ENCODE measurements at regions not wholly inside any gene's neighbourhood (a gene's known extent, or its start where the extent isn't known, plus 50 kb on each side); places are given as distances from the start of the nearest gene placed in this dataset.
"Not testable (repeated sequence)": the region's sequence is repeated elsewhere in the genome, so short reads cannot be mapped to it uniquely, and the experiment has no call there.

- DNase-seq (ENCODE audit: low read depth): no peak
Measured at GRCh38 chr12:131274061-131274460, 320.4 kb downstream of the ADGRD1 start.

- DNase-seq (ENCODE audit: low read depth): no peak
Measured at GRCh38 chr12:131274906-131275305, 321.2 kb downstream of the ADGRD1 start.

- no peak for DNase-seq (ENCODE audit: low read depth)
Measured at GRCh38 chr12:131275824-131276223, 322.1 kb downstream of the ADGRD1 start.

DNA sequence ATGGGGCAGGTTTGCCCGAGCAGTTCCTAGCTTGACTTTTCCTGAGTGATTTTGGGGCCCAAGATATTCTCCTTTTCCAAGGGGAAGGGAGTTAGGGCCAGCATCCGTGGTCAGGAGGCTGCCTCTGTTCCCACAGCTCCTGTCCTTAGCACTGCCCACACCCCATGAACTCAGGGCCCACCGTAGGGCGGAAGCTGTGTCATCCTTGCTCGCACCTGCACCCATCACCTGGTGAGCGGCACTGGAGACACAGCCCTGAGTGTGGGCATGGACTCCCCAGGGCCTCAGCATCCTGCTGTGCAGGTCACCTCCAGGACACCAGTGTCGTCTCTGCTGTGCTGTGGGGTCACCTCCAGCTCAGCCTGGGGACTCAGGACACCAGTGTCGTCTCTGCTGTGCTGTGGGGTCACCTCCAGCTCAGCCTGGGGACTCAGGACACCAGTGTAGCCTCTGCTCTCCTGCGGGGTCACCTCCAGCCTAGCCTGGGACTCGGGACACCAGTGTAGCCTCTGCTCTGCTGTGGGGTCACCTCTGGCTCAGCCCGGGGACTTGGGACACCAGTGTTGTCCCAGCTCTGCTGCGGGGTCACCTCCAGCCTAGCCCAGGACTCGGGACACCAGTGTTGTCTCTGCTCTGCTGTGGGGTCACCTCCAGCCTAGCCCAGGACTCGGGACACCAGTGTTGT lies 322.9 kb downstream of the ADGRD1 start:
- DNase-seq (ENCODE audit: low read depth): no peak

- DNase-seq (ENCODE audit: low read depth): not testable (repeated sequence)
Measured at GRCh38 chr12:131277186-131278091, 323.7 kb downstream of the ADGRD1 start.

DNA sequence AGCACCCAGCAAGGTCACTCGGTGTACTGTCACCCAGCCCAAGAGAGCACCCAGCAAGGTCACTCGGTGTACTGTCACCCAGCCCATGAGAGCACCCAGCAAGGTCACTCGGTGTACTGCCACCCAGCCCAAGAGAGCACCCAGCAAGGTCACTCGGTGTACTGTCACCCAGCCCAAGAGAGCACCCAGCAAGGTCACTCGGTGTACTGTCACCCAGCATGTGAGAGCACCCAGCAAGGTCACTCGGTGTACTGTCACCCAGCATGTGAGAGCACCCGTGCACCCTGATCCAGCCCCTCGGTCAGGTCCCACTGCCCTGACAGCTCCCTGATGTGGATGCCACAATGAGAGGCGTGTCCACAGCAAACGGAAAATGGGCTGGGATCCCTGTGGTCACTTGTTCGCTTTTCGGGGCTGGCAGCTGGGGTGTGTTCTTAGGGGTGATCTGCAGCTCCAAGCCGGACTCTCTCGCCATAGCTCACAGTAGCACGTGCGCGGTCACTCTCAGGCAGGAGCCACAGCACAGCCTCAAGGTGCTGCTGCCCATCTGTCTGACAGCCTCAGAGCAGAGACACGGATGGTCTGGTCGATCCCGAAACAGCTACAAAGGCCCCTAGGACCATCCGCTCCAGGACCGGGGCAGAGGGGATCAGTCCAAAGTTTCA lies 324.9 kb downstream of the ADGRD1 start:
- not testable (repeated sequence) for DNase-seq (ENCODE audit: low read depth)

DNA sequence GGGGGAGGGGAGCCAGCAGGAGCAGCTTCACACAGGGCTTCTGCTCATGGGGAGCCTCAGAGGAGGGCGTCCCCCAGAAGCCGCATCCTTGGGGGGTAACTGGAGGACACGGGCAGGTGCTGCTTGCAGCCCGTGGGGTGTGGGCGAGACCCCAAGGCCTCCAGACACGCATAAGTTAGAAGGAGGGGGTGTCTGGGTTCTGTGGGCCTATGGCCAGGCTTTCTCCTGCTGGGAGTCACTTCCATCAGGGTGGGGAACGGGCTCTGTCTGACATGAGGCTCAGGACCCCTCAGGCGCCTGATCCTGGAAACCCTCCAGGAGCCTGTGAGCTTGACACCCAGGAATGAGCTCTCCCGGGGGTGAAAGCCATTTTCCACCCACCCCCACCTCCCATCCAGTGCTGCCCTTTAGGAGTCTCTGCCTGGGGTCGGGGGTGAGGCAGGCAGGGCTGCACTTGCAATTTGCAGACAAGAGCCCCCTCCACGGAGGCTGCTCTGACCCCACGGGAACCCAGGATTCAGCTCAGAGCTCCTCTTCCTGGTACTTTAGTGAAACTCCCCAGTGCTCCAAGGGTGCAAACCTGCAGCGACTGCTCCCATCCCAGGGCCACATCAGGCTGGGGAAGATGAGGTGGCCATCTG lies 325.7 kb downstream of the ADGRD1 start:
- DNase-seq (ENCODE audit: low read depth): no peak

GRCh38 chr12:131280426-131280825 lies 326.7 kb downstream of the ADGRD1 start:
- no peak for DNase-seq (ENCODE audit: low read depth)

- no peak for DNase-seq (ENCODE audit: low read depth)
Measured at GRCh38 chr12:131281016-131281415, 327.3 kb downstream of the ADGRD1 start.

- no peak for DNase-seq (ENCODE audit: low read depth)
Measured at GRCh38 chr12:131282292-131283080, 328.8 kb downstream of the ADGRD1 start.

DNA sequence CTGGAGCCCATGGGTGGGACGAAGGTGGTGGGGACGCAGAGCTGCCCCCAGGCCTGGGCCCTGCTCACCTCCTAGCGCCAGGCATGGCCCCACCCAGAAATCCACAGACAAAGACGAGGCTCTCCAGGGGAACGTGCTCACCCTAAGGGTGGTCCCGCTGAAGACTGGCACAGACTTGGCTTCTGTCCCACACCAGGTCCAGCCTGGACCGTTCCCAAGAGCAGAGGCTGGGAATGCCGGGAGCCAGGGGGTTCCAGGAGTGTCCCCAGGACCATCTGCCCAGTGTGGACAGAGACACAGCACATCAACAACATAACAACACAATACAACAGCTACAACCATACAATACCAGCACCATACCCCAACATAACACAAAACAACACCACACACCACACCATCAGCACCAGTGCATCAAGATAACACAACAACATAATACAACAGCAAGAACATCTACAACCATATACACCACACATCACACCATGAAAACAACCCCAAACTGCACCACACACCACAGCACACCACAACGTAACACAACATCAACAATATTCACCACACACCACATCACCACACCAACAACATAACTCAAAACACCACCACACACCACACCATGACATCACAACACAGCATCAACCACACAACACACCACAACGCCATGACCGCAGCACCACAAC lies 329.6 kb downstream of the ADGRD1 start:
- no peak for DNase-seq (ENCODE audit: low read depth)

DNA sequence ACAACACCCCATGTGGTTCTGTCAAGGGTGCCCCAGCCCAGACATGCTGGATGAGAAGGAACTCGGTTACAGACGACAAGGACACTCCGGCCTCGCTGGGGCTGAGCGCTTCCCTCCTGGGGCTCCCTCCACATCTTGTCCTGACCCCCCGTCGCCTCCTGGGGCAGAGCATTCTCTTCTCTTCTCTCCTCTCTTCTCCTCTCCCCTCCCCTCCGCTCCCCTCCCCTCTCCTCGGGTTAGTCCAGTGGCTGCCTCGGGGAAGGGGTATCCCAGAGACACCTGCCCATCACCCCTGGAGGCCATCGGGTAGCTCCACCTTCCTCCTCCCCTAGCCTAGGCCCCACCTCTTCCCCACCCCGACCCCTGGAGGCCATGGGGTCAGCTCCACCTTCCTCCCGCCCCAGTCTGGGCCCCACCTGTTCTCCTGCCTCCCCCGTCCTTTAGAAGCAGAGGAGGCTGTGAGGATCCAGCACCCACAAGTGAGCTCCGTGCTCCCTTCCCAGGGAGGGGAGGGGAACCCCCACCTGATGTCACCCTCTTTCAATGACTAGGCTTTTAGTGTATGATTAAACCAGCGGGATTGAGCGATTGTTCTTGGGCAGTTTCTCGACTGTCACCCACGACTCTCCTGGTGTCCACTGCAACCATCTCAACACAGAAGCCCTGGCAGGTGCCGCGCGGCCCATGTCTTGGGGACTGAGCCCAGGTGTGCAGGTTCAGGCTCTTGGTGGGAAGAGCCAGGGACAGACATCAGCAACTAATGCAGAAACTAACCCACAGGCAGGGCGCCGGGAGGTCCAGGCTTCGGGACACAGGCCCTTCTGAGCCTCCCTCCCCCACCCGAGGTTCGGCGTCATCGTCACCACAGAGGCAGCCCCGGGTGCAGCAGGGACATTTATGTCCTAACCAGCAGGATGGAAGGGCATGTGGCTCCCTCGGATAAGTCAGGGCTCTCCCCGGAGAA lies 330.4 kb downstream of the ADGRD1 start:
- not testable (repeated sequence) for DNase-seq (ENCODE audit: low read depth)

DNA sequence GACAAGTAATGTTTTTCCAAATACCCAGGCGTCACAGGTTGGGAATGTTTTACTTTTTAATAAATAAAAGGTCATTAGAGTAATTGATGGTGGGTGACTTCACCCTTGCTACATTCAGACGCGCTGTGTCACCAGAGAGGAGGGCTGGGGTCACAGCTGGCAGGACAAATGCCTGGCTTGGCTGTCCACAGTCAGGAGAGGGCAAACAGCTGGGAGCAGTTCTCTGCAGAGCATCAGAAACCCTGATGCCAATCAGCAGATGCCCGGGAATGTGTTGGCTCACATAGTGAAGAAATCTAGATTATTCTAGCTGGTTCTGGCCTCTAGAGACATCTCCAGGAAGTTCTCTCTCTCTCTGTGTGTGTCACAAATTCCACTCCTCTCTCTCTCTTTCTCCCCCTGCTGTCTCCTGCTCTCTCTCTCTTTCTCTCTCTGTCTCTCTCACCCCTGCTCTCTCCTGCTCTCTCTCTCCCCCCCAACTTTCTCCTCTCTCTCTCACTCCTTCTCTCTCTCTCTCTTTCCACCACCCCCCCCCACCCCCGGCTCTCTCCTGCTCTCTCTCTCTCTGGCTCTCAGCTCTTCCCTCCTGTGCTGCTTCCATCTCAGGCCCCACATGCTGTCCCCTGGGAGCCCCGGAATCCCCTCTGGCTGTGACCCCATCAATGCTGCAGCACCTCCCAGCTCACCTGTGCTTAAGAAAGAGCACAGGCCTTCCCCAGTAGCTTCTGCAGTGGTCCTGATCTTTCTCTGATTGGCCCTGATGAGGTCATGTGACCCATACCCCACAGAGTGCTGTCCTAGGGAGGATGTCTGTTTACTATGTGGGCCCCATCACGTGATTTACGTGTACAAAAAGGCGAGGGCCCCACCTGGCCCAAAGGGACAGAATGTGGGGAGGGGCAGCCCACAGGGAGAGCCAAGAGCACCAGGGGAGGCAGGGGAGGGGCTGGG lies 331.5 kb downstream of the ADGRD1 start:
- DNase-seq (ENCODE audit: low read depth): not testable (repeated sequence)

DNA sequence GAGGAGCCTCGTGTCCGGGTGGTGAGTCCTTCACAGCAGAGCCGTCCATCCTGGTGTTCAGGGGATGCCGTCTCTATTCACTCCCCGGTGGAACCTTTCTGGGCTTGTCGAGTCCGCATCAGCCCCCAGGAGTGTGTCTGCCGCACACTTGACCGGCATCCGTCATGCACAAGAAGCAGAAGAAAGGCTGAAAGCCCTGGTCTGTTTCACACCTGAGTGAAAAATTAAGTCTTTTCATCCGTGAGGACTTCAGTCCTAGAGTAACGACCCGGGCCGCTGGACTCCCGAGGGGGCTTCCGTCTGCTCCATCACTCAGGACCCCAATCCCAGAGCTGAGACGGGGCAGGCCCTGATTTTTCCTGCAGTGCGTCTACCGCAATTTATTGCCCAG lies 332.2 kb downstream of the ADGRD1 start:
- DNase-seq (ENCODE audit: low read depth): not testable (repeated sequence)

DNA sequence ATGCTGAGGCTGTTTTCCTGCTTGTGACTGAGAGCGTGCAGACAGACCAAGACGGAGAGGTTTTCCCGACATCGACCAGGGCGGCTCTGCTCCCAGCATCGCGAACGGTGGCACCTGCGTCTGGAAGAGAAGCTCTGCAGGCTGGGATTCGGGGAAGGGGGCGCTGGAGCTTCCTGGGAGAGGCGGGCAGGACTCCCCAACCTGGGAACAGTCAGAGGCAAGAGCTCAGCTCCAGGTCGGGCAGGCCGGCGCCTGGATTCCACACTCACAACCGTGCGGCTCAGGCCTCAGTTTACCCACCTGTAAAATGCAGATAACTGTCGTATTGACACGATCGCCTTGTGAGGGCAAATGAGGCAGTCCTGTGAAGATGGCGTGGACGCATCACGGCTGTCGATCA lies 332.6 kb downstream of the ADGRD1 start:
- not testable (repeated sequence) for DNase-seq (ENCODE audit: low read depth)

DNA sequence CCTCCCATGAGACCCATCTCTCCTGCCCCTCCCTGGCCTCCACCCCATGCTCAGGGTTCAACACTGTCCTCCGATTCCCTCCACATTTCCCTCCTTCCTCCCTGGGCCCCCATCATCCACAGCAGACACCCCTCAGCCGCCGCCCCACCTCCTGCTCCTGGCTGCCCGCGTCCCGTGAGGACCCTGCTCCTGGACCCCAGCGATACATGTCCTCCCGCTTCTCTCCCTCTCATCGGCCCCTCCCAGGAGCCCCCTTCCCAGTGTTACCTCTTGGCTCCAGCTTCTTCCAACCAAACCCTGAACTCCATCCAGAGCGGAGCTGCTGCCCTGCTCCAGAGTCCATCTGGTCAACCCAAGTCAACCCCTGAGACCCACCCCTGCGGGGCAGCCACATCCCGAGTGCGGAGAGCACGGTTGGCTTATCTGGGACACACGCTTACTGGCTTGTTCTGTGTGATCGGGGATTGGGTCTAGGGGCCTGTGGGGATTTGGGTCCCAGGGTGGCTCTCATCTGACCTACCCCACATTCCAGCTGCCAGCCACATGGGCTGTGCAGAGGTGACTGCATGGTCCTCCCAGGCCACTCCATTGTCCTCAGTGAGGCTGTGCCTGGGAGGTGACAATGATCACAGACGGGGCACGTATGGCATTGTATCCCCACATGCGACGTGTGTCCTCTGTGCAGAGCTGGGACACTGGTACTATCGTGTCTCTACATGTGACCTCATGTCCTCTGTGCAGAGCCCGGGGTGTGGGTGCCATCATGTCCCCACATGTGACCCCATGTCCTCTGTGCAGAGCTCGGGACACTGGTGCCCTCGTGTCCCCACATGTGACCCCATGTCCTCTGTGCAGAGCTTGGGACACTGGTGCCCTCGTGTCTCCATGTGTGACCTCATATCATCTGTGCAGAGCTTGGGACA lies 333.6 kb downstream of the ADGRD1 start:
- no peak for DNase-seq (ENCODE audit: low read depth)
